Endothelial cell of umbilical vein (primary cell): ENCODE measurements at regions not wholly inside any gene's neighbourhood (a gene's known extent, or its start where the extent isn't known, plus 50 kb on each side); places are given as distances from the start of the nearest gene placed in this dataset.

Experiments
- BruUV-seq: library from RNA; stranded (reverse); fragments of 400-500 nt; replicated peaks from 2 replicates; lab custom pipeline; 2021; lab: Mats Ljungman, UMichigan
- CTCF ChIA-PET: fragments of 300-600, 350-600 bp; sonication (Branson Sonifier 250); formaldehyde crosslinking; loops from one replicate; lab custom pipeline; 2021; ENCODE audit warnings: antibody characterized with exemption, inconsistent platforms; lab: Charles Lee
- POLR2A ChIA-PET: fragments of 300-600, 350-600 bp; sonication (Branson Sonifier 250); formaldehyde crosslinking; loops from one replicate; lab custom pipeline; 2021; ENCODE audit warnings: antibody characterized with exemption, inconsistent platforms; lab: Charles Lee
- DNase-seq: peaks from one replicate; pipeline ENCODE4 v3.0.0-alpha.2; 2011; ENCODE audit warnings: low read depth, low spot score
- FAIRE-seq: peaks from 2 replicates; lab custom pipeline; 2011; peaks lifted over from hg19 to GRCh38; lab: Jason Lieb, UNC
- H2AFZ ChIP-seq: 2 replicates; pipeline ENCODE4 v1.6.0; 2012; ENCODE audit warnings: low read depth, low read length, control low read depth, inconsistent platforms
- H3K27ac ChIP-seq: 2 replicates; pipeline ENCODE4 v1.5.1; 2011; ENCODE audit warnings: low read depth, mild to moderate bottlenecking, control low read depth, low read length, moderate library complexity; ENCODE audit not compliant: insufficient read depth
- H3K27me3 ChIP-seq, 2 experiments: 2 replicates each; pipeline versions ENCODE4 v1.6.0 to v1.6.1; 2011; ENCODE audit warnings: low read length in 2 of 2, mixed read lengths in 1 of 2; ENCODE audit not compliant: control insufficient read depth in 2 of 2, insufficient read depth in 2 of 2
- H3K36me3 ChIP-seq, 2 experiments: 2 replicates in 1 of 2; 3 replicates in 1 of 2; pipeline ENCODE4 v1.5.1; 2011; ENCODE audit warnings: low read length in 2 of 2, mild to moderate bottlenecking in 1 of 2, moderate library complexity in 1 of 2; ENCODE audit not compliant: control insufficient read depth in 2 of 2, insufficient read depth in 2 of 2; ENCODE audit errors: extremely low read depth in 1 of 2
- H3K4me1 ChIP-seq: 3 replicates; pipeline ENCODE4 v1.5.1; 2011; ENCODE audit warnings: mild to moderate bottlenecking, low read length; ENCODE audit not compliant: control insufficient read depth, insufficient read depth; ENCODE audit errors: extremely low read depth
- H3K4me2 ChIP-seq: 2 replicates; pipeline ENCODE4 v1.6.1; 2011; ENCODE audit warnings: low read length, control low read depth, mixed read lengths; ENCODE audit not compliant: insufficient read depth
- H3K4me3 ChIP-seq, 3 experiments: fragments of 200-600 bp in 1 of 3; sonication (generic), shearing (Covaris generic) in 1 of 3; replicated peaks in 1 of 3; 2 replicates each; pipeline ENCODE4 v1.5.1; 2011 to 2016; ENCODE audit warnings: control low read depth in 3 of 3, low read length in 3 of 3, mild to moderate bottlenecking in 2 of 3, inconsistent platforms in 1 of 3, low read depth in 1 of 3, moderate library complexity in 1 of 3; ENCODE audit not compliant: insufficient read depth in 1 of 3
- H3K79me2 ChIP-seq: 2 replicates; pipeline ENCODE4 v1.6.0; 2012; ENCODE audit warnings: low read length, inconsistent platforms; ENCODE audit not compliant: control insufficient read depth, insufficient read depth
- H3K9ac ChIP-seq: replicated peaks from 2 replicates; pipeline ENCODE3; 2011; ENCODE audit warnings: low read length, control low read depth; ENCODE audit not compliant: insufficient read depth; ENCODE audit errors: extremely low read depth
- H3K9me1 ChIP-seq: replicated peaks from 3 replicates; pipeline ENCODE4 v1.6.0; 2011; ENCODE audit warnings: mild to moderate bottlenecking, low read length; ENCODE audit not compliant: control insufficient read depth, insufficient read depth; ENCODE audit errors: extremely low read depth
- H3K9me3 ChIP-seq: replicated peaks from 2 replicates; pipeline ENCODE4 v1.5.1; 2012; ENCODE audit warnings: low read length, inconsistent platforms; ENCODE audit not compliant: control insufficient read depth, insufficient read depth
- H4K20me1 ChIP-seq: replicated peaks from 2 replicates; pipeline ENCODE3; 2011; ENCODE audit warnings: mild to moderate bottlenecking, low read length; ENCODE audit not compliant: control insufficient read depth, insufficient read depth; ENCODE audit errors: extremely low read depth
- EZH2 ChIP-seq: IDR thresholded peaks from 2 replicates; pipeline ENCODE4 v1.6.1; 2012; ENCODE audit warnings: borderline replicate concordance, low read depth, mild to moderate bottlenecking, moderate library complexity, low read length, inconsistent platforms; ENCODE audit not compliant: severe bottlenecking
- FOS ChIP-seq: IDR thresholded peaks from 2 replicates; pipeline ENCODE4 v1.6.1; 2011; ENCODE audit warnings: mild to moderate bottlenecking, low read length, moderate library complexity, borderline replicate concordance; ENCODE audit not compliant: insufficient read depth
- GATA2 ChIP-seq: IDR thresholded peaks from 2 replicates; pipeline ENCODE4 v1.7.0; 2011; ENCODE audit warnings: low read depth, mild to moderate bottlenecking, moderate library complexity, mixed read lengths, low read length; ENCODE audit not compliant: insufficient read length, insufficient read depth
- JUN ChIP-seq: IDR thresholded peaks from 2 replicates; pipeline ENCODE4 v1.6.1; 2011; ENCODE audit warnings: borderline replicate concordance, low read depth; ENCODE audit not compliant: insufficient read length, insufficient read depth
- MYC ChIP-seq: IDR thresholded peaks from one replicate; pipeline ENCODE4 v1.6.1; 2011; ENCODE audit warnings: mild to moderate bottlenecking, low read depth, low read length
- POLR2A ChIP-seq: IDR thresholded peaks from 2 replicates; pipeline ENCODE4 v1.6.1; 2012; ENCODE audit warnings: low read depth, mild to moderate bottlenecking, control low read depth, low read length
- POLR2AphosphoS5 ChIP-seq: IDR thresholded peaks from 2 replicates; pipeline ENCODE4 v1.6.1; 2012; ENCODE audit warnings: low read depth, mild to moderate bottlenecking, control low read depth, low read length, moderate library complexity; ENCODE audit not compliant: insufficient read depth
- dilution Hi-C: fragments of 300-500 bp; cut with MboI; formaldehyde crosslinking; loops from one replicate; pipeline ENCODE4 v1.15.0; 2019; ENCODE audit warnings: low sequenced_read_pairs; ENCODE audit not compliant: extremely low pct_ligation_motif_present
- intact Hi-C: fragments of 100-400 bp; cut with micrococcal nuclease; formaldehyde crosslinking; loops from one replicate; pipeline ENCODE4 v1.10.0; 2022
- TF ChIP-seq, protein P1 (sequence below), 2 donors: IDR thresholded peaks; 1 replicate in 1 of 2; 2 replicates in 1 of 2; pipeline ENCODE4 v1.5.1; 2011; ENCODE audit warnings: low read length in 2 of 2, mild to moderate bottlenecking in 2 of 2, moderate library complexity in 2 of 2, control low read depth in 1 of 2, inconsistent platforms in 1 of 2, low read depth in 1 of 2; ENCODE audit not compliant: insufficient read depth in 1 of 2; ENCODE audit errors: extremely low read depth in 1 of 2
- TF ChIP-seq, protein P2 (sequence below): IDR thresholded peaks from 2 replicates; pipeline ENCODE4 v1.6.1; 2011; ENCODE audit not compliant: insufficient read depth, insufficient read length

DNA sequence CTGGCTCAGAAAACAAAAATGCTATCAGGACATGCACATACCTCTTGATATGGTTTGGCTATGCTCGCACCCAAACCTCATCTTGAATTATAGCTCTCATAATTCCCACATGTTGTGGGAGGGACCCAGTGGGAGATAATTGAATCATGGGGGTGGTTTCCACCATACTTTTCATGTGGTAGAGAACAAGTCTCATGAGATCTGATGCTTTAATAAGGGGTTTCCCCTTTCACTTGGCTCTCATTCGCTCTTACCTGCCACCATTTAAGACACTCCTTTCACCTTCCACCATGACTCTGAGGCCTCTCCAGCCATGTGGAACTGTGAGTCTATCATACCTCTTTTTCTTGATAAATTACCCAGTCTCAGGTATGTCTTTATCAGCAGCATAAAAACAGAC is 958.6 kb downstream of the TRAM1L1 start:
- H3K79me2 ChIP-seq = no peaks in the 10 kb centered on the region
- no peaks in the 10 kb centered on the region for H3K36me3 ChIP-seq
- no peak overlapping the region for H2AFZ ChIP-seq
- DNase-seq = no peak
- H3K9me3 ChIP-seq = no peaks in the 10 kb centered on the region
- dilution Hi-C loops = no loop called here
- no peak overlapping the region for H3K27ac ChIP-seq
- H4K20me1 ChIP-seq = no peaks in the 10 kb centered on the region
- CTCF ChIA-PET = no interaction called here
- intact Hi-C loops = no loop called here
- H3K9me1 ChIP-seq = no peaks in the 10 kb centered on the region
- no peaks in the 10 kb centered on the region for H3K27me3 ChIP-seq
- FAIRE-seq = no peak
- H3K9ac ChIP-seq = no peak overlapping the region
- TF ChIP-seq MYC (no peak), POLR2AphosphoS5 (no peak), POLR2A (no peak), JUN (no peak), EZH2 (no peak), GATA2 (no peak), FOS (no peak)
- TF ChIP-seq, protein P1, sequence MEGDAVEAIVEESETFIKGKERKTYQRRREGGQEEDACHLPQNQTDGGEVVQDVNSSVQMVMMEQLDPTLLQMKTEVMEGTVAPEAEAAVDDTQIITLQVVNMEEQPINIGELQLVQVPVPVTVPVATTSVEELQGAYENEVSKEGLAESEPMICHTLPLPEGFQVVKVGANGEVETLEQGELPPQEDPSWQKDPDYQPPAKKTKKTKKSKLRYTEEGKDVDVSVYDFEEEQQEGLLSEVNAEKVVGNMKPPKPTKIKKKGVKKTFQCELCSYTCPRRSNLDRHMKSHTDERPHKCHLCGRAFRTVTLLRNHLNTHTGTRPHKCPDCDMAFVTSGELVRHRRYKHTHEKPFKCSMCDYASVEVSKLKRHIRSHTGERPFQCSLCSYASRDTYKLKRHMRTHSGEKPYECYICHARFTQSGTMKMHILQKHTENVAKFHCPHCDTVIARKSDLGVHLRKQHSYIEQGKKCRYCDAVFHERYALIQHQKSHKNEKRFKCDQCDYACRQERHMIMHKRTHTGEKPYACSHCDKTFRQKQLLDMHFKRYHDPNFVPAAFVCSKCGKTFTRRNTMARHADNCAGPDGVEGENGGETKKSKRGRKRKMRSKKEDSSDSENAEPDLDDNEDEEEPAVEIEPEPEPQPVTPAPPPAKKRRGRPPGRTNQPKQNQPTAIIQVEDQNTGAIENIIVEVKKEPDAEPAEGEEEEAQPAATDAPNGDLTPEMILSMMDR (IDR thresholded peaks at IDR 0.05; ENCODE audit: extremely low read depth in 1 of 2, insufficient read depth in 1 of 2, low read depth in 1 of 2, low read length in 2 of 2) = no peak
- TF ChIP-seq, protein P2, sequence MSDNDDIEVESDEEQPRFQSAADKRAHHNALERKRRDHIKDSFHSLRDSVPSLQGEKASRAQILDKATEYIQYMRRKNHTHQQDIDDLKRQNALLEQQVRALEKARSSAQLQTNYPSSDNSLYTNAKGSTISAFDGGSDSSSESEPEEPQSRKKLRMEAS = no peak
- H3K4me3 ChIP-seq = no peak overlapping the region
- POLR2A ChIA-PET = no interaction called here
- no peaks in the 10 kb centered on the region for H3K4me1 ChIP-seq
- no peak overlapping the region for H3K4me2 ChIP-seq
- no TSS peak for BruUV-seq
